H9 (cell line): ENCODE measurements at regions not wholly inside any gene's neighbourhood (a gene's known extent, or its start where the extent isn't known, plus 50 kb on each side); places are given as distances from the start of the nearest gene placed in this dataset.

Experiments
- DNase-seq: peaks from one replicate; pipeline ENCODE4 v3.0.0-alpha.2; 2017
- H2AFZ ChIP-seq: one replicate; pipeline ENCODE4 v1.6.1; 2013; ENCODE audit warnings: mild to moderate bottlenecking, low read length, control low read depth, moderate library complexity
- H2AK5ac ChIP-seq: 2 replicates; pipeline ENCODE4 v1.6.1; 2013; ENCODE audit warnings: low read length, control low read depth, mixed read lengths; ENCODE audit not compliant: insufficient read length
- H2BK120ac ChIP-seq: one replicate; pipeline ENCODE4 v1.6.1; 2013; ENCODE audit warnings: low read depth, mild to moderate bottlenecking, low read length, control low read depth, inconsistent platforms; ENCODE audit not compliant: poor library complexity, severe bottlenecking
- H2BK12ac ChIP-seq: 2 replicates; pipeline ENCODE4 v1.6.1; 2013; ENCODE audit warnings: low read length, control low read depth, mixed read lengths, low read depth; ENCODE audit not compliant: insufficient read length
- H2BK15ac ChIP-seq: 2 replicates; pipeline ENCODE4 v1.6.1; 2013; ENCODE audit warnings: low read depth, low read length, control low read depth
- H2BK20ac ChIP-seq: one replicate; pipeline ENCODE4 v1.6.1; 2013; ENCODE audit warnings: low read depth, mild to moderate bottlenecking, low read length, control low read depth, inconsistent platforms; ENCODE audit not compliant: poor library complexity, severe bottlenecking
- H2BK5ac ChIP-seq: 2 replicates; pipeline ENCODE4 v1.6.1; 2013; ENCODE audit warnings: low read length, control low read depth, mixed read lengths; ENCODE audit not compliant: insufficient read length
- H3K14ac ChIP-seq: 2 replicates; pipeline ENCODE4 v1.6.1; 2013; ENCODE audit warnings: low read length, control low read depth; ENCODE audit not compliant: insufficient read depth
- H3K18ac ChIP-seq: 2 replicates; pipeline ENCODE4 v1.6.1; 2013; ENCODE audit warnings: low read depth, mild to moderate bottlenecking, mixed read lengths, low read length, control low read depth; ENCODE audit not compliant: insufficient read length
- H3K23ac ChIP-seq: 2 replicates; pipeline ENCODE4 v1.6.1; 2013; ENCODE audit warnings: low read length, control low read depth, mixed read lengths, low read depth; ENCODE audit not compliant: insufficient read length
- H3K23me2 ChIP-seq: 2 replicates; pipeline ENCODE4 v1.6.1; 2013; ENCODE audit warnings: low read depth, mild to moderate bottlenecking, mixed read lengths, low read length, control low read depth; ENCODE audit not compliant: insufficient read length, poor library complexity, severe bottlenecking
- H3K27ac ChIP-seq: 2 replicates; pipeline ENCODE4 v1.5.1; 2013; ENCODE audit warnings: low read length, control low read depth, mixed read lengths, low read depth; ENCODE audit not compliant: insufficient read length
- H3K27me3 ChIP-seq: 2 replicates; pipeline ENCODE4 v1.6.1; 2013; ENCODE audit warnings: low read length, control low read depth, inconsistent platforms; ENCODE audit not compliant: insufficient read depth
- H3K4ac ChIP-seq: 2 replicates; pipeline ENCODE4 v1.6.1; 2013; ENCODE audit warnings: low read depth, mild to moderate bottlenecking, control low read depth, inconsistent platforms, low read length, moderate library complexity
- H3K4me1 ChIP-seq: 2 replicates; pipeline ENCODE4 v1.6.1; 2013; ENCODE audit warnings: low read length, control low read depth, inconsistent platforms; ENCODE audit not compliant: insufficient read depth
- H3K4me2 ChIP-seq: 2 replicates; pipeline ENCODE4 v1.6.1; 2013; ENCODE audit warnings: low read length, control low read depth, mixed read lengths; ENCODE audit not compliant: insufficient read length, insufficient read depth
- H3K56ac ChIP-seq: 2 replicates; pipeline ENCODE4 v1.6.1; 2013; ENCODE audit warnings: low read depth, mild to moderate bottlenecking, mixed read lengths, low read length, control low read depth; ENCODE audit not compliant: insufficient read length
- H3K79me1 ChIP-seq: 2 replicates; pipeline ENCODE4 v1.6.1; 2013; ENCODE audit warnings: low read depth, mild to moderate bottlenecking, moderate library complexity, low read length, control low read depth, inconsistent platforms; ENCODE audit not compliant: insufficient read depth, poor library complexity, severe bottlenecking
- H3K79me2 ChIP-seq: 2 replicates; pipeline ENCODE4 v1.6.1; 2013; ENCODE audit warnings: low read length, control low read depth, inconsistent platforms; ENCODE audit not compliant: insufficient read depth
- H3K9ac ChIP-seq: 2 replicates; pipeline ENCODE4 v1.6.1; 2013; ENCODE audit warnings: low read length, control low read depth, mixed read lengths; ENCODE audit not compliant: insufficient read length; ENCODE audit errors: extremely low read depth
- H3K9me3 ChIP-seq: one replicate; pipeline ENCODE4 v1.6.1; 2013; ENCODE audit warnings: low read depth, low read length, inconsistent platforms; ENCODE audit not compliant: control insufficient read depth
- H3T11ph ChIP-seq: one replicate; pipeline ENCODE4 v1.6.1; 2013; ENCODE audit warnings: mild to moderate bottlenecking, low read length, control low read depth, inconsistent platforms
- H4K20me1 ChIP-seq: one replicate; pipeline ENCODE4 v1.6.1; 2013; ENCODE audit not compliant: control insufficient read depth, insufficient read length, insufficient read depth
- H4K5ac ChIP-seq: 2 replicates; pipeline ENCODE4 v1.6.1; 2013; ENCODE audit warnings: low read depth, mild to moderate bottlenecking, mixed read lengths, low read length, control low read depth; ENCODE audit not compliant: insufficient read length
- H4K8ac ChIP-seq: replicated peaks from 2 replicates; pipeline ENCODE4 v1.6.1; 2013; ENCODE audit warnings: low read length, control low read depth, mixed read lengths, low read depth; ENCODE audit not compliant: insufficient read length
- H4K91ac ChIP-seq: 2 replicates; pipeline ENCODE4 v1.6.1; 2013; ENCODE audit warnings: low read depth, mild to moderate bottlenecking, moderate library complexity, mixed read lengths, low read length, control low read depth; ENCODE audit not compliant: insufficient read length
- H3K27ac Mint-ChIP-seq, 3 experiments: 2 replicates in 2 of 3; 3 replicates in 1 of 3; pipeline ENCODE4 v1.8.0; 2020 to 2021; ENCODE audit warnings: mixed read lengths in 3 of 3, mild to moderate bottlenecking in 1 of 3, moderate library complexity in 1 of 3
- H3K27me3 Mint-ChIP-seq: 2 replicates; pipeline ENCODE4 v1.8.0; 2021; ENCODE audit warnings: low read depth, mild to moderate bottlenecking, moderate library complexity, mixed read lengths
- H3K36me3 Mint-ChIP-seq, 3 experiments: 2 replicates in 2 of 3; 3 replicates in 1 of 3; pipeline ENCODE4 v1.8.0; 2020 to 2021; ENCODE audit warnings: low read depth in 3 of 3, mixed read lengths in 3 of 3; ENCODE audit not compliant: insufficient read depth in 1 of 3
- H3K4me1 Mint-ChIP-seq, 2 experiments: 2 replicates each; pipeline ENCODE4 v1.8.0; 2020; ENCODE audit warnings: mixed read lengths in 2 of 2
- H3K4me3 Mint-ChIP-seq, 2 experiments: 2 replicates in 1 of 2; 3 replicates in 1 of 2; pipeline ENCODE4 v1.8.0; 2020 to 2021; ENCODE audit warnings: mild to moderate bottlenecking in 2 of 2, mixed read lengths in 2 of 2, moderate library complexity in 1 of 2
- H3K9me3 Mint-ChIP-seq, 2 experiments: 2 replicates in 1 of 2; 3 replicates in 1 of 2; pipeline ENCODE4 v1.8.0; 2020; ENCODE audit warnings: mild to moderate bottlenecking in 2 of 2, mixed read lengths in 2 of 2, moderate library complexity in 1 of 2
- CTCF ChIP-seq: fragments of 200-600 bp; sonication (generic); conservative IDR thresholded peaks from 3 replicates; pipeline ENCODE4 v1.8.0; 2021; ENCODE audit warnings: antibody characterized with exemption, mild to moderate bottlenecking
- WGBS: extraction: QIAGEN DNeasy Blood & Tissue Kit; methylation state at CpG from one replicate; pipeline ENCODE4 v1.1.7; 2013; ENCODE audit warnings: missing lambda C conversion rate, low lambda C conversion rate, mixed read lengths; ENCODE audit not compliant: insufficient read length; ENCODE audit errors: extremely low coverage; 5-methylcytosine and 5-hydroxymethylcytosine counted together

DNA sequence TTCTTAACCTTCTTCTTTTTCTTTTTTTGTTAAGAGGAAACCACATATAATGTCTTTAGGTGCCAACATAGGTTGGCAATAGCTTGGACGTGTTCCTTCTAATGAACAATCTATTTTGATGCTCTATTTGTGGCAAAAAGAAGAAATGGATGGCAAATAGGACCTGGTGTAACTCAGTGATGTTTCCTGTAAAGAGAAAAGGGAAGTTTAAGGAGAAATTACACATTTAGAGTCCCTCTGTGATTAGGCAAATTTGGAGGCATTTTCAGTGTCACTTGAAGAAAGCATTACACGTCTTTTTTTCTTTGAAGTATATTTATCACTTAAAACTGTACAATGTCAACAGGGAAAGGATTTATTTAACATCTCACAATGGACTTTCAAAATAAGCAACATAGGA lies 327.1 kb downstream of the ZIC1 start:
- H3K4me3 Mint-ChIP-seq: no peak overlapping the region
- Histone ChIP-seq H4K91ac (no peak overlapping the region), H3K27me3 (no peaks in the 10 kb centered on the region), H2BK120ac (no peak overlapping the region), H3K27ac (no peak overlapping the region), H3K23me2 (no peaks in the 10 kb centered on the region), H3K4me2 (no peak overlapping the region), H3K9me3 (no peaks in the 10 kb centered on the region), H2BK5ac (no peak overlapping the region), H3K4me1 (no peaks in the 10 kb centered on the region; the same call in 1 of the 2 replicates), H2AFZ (no peak overlapping the region), H3K23ac (no peak overlapping the region), H2AK5ac (no peak overlapping the region), H2BK15ac (no peak overlapping the region), H2BK12ac (no peak overlapping the region), H3K9ac (no peak overlapping the region), H3K14ac (no peak overlapping the region), H3K79me1 (no peaks in the 10 kb centered on the region), H4K20me1 (no peaks in the 10 kb centered on the region), H3K4ac (no peak overlapping the region), H2BK20ac (no peak overlapping the region), H3K18ac (no peak overlapping the region), H3T11ph (no peak overlapping the region), H3K79me2 (no peaks in the 10 kb centered on the region), H4K5ac (no peak overlapping the region), H4K8ac (no peak overlapping the region), H3K56ac (no peak overlapping the region)
- no peaks in the 10 kb centered on the region for H3K36me3 Mint-ChIP-seq
- no CpG with 5 or more reads among the region's 2 CpGs for WGBS
- no peak for TF ChIP-seq CTCF
- peaks cover 29% of the 10 kb centered on the region in 2 experiments for H3K4me1 Mint-ChIP-seq
- H3K27me3 Mint-ChIP-seq: no peaks in the 10 kb centered on the region
- H3K27ac Mint-ChIP-seq: no peak overlapping the region
- DNase-seq: no peak
- H3K9me3 Mint-ChIP-seq: no peaks in the 10 kb centered on the region
